ENCODE measurements at regions not wholly inside any gene's neighbourhood (a gene's known extent, or its start where the extent isn't known, plus 50 kb on each side); places are given as distances from the start of the nearest gene placed in this dataset.
"Not testable (repeated sequence)": the region's sequence is repeated elsewhere in the genome, so short reads cannot be mapped to it uniquely, and the experiment has no call there.

DNA sequence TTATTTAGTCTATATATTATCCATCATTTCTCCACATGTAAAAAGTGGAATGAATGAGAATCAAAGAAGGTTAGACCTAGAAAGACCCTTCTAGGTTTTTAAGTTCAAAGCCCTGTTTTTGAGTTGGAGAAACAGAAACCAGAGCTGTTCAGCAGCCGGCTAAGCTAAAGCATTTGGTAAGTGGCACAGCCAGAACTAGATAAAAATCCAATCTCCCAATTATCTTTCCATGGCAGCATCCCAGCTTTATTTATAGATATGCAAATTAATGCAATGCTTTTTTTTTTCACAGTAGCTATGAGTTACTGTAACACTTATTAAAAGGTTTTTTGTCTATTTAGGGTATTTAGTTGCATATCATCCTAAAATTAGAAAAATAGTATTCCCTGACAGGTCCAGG, 85.1 kb downstream of the NIBAN1 start:
- no peak for DNase-seq (ENCODE audit: low read depth in 4 of 4, low spot score in 3 of 4)

DNA sequence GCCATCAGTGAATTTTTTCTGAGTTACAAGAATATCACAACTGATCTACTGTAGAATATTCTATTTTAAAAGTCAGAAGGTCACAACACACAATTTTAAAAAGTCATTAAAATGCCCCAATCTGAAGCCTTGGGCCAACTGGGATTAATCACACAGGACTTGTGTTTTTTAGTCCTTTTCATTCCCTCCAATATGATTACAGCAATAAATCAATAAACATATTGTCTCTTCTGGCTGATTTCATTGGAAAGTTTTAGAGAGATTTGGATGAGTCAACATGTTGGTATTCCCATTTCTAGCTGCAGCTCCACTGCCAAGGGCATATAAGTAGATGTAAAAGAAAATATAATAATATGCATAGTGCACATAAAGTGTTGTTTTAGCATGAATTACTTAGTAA, 85.8 kb downstream of the NIBAN1 start:
- no peak for DNase-seq (ENCODE audit: low read depth in 4 of 4, low spot score in 3 of 4)

DNA sequence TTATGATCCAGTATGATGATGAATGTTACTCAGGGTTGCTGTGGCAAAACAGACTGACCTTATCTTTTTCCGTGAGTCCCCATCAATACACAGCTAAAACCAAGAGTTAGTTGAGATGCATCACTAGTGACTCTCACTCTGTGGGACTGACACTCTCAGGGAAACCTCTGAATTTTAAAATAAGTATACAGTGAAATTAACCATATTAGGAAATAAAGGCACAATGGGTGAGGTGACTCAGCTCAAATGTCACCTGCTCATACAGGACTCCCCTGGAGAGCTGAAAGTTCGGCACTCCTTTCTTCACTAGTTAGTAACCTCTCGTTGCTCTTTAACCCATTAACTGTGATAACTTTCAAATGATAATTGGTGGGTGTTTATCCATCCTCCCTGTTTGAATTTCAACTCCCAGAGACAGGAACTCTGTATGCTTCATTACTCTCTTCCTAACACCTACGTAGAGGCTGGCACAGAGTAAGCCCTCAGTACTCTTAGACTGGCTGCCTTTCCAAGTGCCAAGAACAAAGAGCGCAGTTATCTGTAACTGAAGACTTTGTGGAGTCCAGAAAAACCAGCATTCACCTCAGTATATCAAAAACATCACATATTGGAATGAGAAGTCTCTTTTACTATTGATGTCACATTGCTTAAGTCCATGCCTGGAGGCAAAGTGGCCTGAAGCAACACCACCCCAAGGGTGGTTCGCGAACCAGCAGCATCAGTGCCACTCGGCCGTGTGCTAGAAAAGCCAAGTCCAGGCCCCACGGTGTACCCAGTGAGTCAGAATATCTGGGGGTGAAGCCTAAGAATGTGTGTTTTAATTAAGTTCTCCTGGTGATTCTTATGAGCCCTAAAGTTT, 91.1 kb downstream of the NIBAN1 start:
- no peak for DNase-seq (ENCODE audit: low read depth in 4 of 4, low spot score in 3 of 4)

DNA sequence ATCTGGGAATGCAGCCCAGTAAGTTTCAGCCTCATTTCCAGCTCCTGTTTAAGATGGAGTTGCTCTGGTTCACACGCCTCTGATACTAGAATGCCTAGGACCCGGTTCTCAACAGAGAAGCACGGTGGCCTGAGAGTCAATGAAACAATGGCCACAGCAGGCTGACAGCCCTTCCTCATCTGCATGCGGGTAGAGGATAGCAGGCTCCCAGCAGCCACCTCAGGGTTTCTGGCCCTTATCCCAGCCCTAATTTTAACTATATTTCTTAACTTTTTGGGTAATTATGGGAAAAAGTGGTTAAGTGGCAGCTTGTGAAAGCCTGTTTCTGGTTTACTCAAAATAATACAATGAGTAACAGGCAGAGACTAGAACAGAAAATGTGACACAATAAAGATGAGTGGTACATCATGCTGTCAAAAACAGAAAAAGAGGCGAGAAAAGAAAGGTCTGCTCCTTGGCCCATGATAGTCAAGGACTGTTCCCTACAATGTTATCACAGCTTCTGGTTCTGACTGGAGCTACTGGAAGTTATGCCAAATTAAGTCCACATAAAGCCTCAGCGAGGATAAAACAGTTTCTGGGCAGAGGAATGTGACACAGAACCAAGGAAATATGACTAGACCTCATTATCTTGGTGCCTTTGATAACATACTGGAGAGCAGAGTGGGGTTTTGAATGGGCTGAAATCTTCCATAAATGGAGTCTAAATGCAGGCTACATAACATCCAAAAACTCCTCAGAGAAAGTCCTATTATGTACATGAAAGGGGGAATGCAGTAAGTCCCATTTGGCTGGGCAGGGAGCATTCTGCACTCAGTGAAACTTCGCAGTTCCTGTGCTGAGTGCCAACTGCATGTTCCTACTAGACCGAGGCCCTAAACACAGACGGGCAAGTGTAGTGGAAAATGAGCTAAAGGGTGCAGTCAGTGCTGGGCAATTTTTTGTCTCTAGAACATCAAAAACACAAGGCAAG, 92.1 kb downstream of the NIBAN1 start:
- no peak for DNase-seq (ENCODE audit: low read depth in 4 of 4, low spot score in 3 of 4)

DNA sequence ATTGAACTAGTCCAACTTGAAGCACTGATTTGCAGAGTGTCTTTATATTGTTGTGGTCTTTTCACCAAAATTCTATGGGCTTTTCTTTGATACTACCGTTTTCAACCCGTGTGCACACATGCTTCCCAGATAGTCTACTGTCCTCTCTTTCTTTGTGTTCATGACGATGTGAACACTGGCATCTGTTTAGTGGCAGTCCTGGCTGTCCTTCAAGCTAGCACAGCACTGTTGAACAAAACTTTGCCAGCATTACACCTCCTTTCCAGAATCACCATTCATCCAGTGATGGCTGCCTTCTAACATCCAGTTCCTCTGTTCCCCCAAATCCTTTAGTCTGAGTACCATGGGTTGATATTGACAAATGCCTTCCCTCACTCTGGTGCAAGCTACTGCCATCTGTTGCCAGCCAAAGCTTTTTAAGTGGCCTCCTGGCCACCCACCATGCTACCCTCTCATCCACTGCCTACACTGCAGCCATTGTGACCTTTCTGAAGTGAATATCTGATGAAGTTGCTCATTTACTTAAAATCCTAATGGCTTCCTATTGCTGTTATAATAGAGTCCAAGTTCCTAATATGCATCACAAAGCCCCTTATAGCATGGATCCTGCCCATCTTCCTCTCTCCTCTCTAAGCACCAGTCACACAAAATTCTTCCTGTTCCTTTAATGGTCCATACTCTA, 94.3 kb downstream of the NIBAN1 start:
- no peak for DNase-seq (ENCODE audit: low read depth in 4 of 4, low spot score in 3 of 4)

DNA sequence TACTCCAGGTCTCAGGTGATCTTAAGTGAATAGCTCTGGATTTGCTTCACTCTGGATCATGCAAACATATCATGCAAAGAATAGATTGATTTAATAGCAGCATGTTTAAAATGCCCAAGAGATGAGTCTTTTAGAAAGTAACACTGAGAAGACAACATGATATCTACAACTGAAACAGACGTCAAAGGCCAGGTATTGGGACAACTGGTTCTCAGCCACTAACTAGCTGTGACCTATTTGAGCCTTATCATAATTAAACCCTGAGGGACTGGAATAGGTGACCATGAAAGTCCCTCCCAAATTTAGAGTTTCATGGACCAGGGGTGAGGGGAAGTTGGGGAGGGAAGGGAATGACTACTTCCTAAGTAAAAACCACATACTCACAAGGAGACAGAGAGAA, 95.7 kb downstream of the NIBAN1 start:
- DNase-seq (ENCODE audit: low read depth in 4 of 4, low spot score in 3 of 4), result no peak

DNA sequence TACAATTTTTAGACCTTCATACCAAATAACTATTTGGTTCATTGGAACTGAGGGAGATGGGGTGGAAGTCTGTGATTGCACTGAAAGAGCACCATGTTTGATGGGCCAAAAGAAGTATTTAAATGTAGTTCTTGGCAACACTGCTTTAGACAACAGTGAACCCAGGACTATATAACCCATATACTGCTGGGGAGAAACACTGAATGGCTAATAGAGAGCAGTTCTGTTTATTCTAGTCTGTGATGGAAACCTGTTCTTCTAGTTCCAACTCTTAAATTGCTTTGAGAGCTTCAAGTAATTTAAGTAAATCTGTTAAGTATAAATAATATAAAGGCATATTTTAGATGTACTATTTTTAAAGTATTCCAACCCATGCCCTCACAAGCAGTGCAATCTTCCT, 96.3 kb downstream of the NIBAN1 start:
- DNase-seq (ENCODE audit: low read depth in 4 of 4, low spot score in 3 of 4), result no peak

DNA sequence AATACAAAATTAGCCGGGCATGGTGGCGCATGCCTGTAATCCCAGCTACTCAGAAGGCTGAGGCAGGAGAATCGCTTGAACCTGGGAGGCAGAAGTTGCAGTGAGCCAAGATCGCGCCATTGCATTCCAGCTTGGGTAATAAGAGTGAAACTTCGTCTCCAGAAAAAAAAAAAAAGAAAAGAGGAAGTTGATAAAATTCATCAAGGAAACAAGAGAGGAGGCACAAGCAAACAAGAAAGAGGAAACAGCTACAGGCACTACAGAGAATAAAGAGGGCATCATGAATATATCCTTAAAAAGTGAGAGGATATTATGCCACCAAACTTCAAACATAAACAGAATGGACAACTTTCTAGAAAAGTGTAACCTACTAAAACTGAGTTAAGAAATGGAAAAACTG, 98.3 kb downstream of the NIBAN1 start:
- not testable (repeated sequence) for DNase-seq (ENCODE audit: low read depth in 4 of 4, low spot score in 3 of 4)

DNA sequence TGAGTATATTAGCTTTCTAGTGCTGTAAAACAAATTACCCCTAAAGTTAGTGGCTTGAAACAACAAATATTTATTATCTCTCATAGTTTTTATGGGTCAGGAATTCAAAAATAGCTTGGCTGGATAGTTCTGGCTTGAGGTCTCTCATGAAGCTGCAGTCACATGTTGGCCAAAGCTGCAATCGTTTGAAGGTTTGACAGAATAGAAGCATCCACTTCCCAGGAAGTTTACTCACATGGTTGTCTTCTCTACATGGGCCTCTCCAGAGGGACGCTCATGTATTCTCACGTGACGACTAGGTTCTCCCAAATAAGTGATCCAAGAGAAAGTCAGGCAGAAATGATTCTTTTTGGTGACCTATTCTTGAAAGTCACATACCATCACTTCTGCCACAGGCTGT, 99.1 kb downstream of the NIBAN1 start:
- no peak for DNase-seq (ENCODE audit: low read depth in 4 of 4, low spot score in 3 of 4)

DNA sequence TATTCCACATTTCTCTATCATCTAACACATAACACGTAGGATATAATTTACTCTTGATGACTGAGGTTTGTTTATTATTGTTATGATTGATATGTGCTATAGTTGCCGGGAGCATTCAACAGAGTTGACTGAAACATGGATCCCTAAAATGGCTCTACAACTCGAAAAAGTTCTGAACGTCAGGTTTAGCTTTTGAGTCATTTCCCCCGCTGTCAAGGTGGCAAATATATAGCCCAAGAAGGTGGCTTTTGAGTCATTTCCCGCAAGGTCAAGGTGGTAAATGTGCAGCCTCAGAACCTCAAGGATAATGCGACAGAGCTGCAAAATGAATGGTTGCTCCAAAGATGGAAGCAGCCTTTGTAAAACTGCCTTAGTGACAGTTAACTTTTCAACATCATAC, 104.0 kb downstream of the NIBAN1 start:
- no peak for DNase-seq (ENCODE audit: low read depth in 4 of 4, low spot score in 3 of 4)

DNA sequence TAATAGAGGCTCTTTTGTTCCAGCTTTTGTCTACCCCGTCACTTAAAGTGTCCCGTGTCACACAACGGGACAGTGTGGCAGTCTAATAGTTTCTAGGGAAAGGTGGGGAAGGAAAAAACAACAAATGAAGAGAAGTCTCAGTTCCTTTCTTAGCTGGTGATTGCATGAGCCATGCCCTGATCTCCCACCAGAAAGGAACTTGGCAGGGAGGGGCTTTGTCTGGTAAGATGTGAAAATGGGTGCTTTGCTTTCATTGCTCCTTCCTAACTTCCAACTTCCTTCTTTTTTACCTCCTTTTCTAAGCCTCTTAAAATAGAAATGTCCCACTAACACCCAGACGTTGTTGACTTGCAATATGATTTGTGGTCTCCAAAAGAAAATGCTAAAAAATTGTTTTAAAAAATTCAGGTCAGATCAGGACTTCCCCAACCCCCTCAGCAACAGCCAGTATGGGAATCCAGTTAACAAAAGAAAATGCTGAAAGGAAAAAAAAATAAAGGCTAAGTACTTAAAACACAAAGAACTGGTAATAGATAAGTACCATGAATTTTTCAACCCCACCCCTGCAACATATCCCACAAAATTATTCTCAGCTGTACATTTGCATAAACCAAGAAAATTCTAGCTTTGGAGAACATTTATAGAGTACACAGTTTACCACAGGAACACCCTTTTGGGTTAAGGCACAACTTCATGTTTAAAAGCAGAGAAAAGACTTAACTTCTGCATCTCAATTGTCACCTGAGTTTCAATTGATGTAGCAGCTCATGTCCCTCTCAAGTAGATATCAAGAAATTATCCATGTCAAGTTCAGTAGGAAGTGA, 106.2 kb downstream of the NIBAN1 start:
- DNase-seq (ENCODE audit: low read depth in 4 of 4, low spot score in 3 of 4), result no peak

DNA sequence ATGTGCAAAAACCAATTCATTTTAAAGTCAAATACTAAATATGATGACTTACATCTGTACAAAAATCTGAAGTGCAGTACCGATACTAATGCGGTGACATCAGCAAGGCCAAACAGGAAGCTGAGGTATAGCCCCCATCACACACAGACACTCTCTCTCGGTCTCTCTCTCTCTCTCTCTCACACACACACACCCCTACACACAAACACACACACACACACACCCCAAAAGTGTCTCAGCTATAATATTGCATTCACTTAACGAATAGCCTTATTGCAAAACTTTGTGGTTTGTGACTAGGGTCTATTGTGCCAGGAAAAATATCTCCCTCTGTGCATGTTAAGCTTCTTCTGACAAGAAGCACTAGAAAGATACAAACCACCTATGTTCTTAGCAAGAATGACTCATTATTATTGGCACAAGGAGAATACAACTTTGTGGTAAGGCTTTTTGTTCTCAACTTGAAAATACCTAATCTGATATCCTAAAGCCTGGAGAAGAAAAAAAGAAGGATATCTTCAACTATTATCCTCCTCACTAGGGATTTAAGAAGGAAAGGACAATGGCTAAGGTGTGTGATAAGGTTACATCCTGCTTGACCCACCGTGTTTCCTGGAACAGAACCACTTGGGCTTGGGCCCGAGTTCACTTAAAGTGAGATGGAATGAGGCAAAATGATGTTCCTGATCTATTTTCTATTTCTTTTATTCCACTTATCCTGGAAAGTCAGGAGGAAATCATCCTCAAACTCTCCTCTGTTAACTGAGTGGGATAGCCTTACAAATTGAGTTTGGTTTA, 107.1 kb downstream of the NIBAN1 start:
- DNase-seq (ENCODE audit: low read depth in 4 of 4, low spot score in 3 of 4), result no peak

DNA sequence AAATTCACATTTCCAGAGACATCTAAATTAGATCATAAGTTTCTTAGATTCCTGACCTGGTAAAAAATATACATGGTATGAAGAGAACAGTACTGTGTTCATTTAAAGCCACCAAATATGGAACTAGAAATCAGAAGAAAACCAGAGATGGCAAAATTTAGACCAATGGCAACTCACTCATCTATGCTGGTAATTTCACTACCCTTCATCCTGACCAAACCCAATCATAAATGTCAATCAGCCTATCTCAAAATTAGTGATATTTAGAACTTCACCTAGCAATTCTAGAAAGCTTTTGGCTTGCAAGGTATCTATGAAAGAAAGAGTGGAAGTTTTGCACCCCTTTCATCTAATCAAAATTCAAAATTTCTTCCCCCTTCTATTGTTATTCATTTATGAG, 107.7 kb downstream of the NIBAN1 start:
- no peak for DNase-seq (ENCODE audit: low read depth in 4 of 4, low spot score in 3 of 4)

DNA sequence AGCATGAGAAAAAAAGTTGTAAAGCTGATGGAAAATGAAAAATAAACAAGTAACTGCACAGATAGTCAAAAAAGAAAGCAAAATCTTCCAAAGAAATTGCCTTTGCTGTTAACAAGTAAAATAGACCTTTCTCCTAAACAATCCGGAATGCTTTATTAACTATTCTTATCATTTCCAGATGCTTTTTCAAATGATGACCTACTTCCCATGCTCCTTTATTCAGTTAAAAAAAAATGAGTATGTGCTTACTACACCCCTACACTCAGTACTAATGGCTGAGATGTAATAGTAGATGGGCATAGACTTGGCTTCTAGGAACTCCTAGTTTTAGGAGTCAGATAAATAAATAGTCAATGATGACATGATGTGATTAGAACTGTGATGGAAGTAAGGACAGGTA, 108.5 kb downstream of the NIBAN1 start:
- DNase-seq (ENCODE audit: low read depth in 4 of 4, low spot score in 3 of 4), result no peak

DNA sequence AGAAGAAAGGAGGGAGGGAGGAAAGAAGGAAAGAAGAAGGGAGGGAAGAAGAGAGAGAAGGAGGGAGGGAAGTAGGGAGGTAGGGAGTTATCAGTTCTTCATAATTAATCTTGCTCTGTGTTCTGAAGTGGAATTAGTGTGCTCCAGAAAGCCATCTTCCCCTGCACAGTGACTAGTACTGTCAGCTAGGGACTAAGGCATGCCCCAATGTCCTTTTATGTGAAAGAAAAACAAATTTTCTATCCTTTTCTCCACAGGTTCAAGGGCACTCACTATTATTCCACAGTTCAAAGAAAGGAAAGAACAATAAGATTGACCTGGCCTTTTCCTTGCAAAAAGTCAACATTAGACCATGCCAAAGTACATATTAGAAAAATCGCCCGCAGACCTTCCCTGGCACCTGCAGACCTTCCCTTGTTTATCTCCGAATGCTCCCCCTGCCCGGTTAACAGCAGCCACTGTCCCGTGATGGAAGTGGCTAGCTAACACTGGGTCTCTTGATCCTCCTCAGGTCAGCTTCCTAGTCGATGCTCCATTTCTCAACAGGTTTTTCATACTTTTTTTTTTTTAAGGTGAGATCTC, 107.2 kb upstream of the EDEM3 start:
- DNase-seq (ENCODE audit: low read depth in 4 of 4, low spot score in 3 of 4), result no peak

DNA sequence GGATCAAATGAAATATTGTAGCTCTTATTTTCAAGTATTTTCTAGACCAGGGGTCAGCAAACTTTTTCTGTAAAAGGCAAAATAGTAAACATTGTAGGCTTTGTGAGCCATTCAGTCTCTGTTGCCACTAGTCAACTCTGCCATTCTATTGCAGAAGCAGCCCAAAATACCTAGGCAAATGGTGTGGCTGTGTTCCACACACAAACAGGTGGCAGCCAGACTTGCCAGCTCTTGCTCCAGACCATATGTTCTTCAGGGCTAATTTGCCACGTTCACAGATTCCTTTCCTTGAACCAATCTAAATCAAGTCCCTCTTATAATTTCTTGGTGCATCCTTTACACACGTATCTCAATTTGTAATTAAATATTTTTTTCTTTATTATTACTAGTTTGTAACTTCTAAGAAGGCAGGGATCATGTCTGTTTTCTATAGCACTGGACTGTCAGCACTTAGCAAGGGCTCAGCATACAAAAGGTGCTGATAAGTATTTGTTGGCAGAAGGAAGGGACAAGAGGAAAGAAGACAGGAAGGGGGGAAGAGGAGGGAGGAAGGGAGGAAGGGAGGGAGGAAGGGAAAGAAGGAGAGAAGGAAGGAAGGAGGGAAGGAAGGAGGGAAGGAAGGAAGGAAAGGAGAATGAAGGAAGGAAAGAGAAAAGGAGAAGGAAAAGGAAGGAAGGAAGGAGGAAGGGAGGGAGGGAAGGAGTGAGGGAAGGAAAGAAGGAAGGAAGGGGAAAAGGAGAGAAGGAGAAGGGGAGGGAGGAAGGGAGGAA, 106.5 kb upstream of the EDEM3 start:
- DNase-seq (ENCODE audit: low read depth in 4 of 4, low spot score in 3 of 4), result no peak

DNA sequence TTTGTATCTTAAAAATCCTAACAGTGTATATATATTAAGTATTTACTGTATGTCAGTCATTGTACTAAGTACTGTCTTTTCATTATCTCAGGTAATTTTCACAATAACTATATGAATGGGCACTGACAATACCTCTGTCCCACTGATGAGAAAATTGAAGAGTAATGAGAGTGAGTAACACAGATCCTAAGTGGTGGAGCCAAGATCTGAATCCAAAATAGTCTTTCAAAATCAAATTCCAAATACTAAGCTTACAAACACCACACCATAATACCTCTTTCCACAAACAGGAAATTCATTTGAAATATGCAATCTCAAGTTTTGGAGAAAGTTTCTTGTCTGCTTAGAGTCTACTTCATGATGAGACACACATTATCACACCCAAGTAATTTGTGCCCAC, 105.9 kb upstream of the EDEM3 start:
- no peak for DNase-seq (ENCODE audit: low read depth in 4 of 4, low spot score in 3 of 4)

DNA sequence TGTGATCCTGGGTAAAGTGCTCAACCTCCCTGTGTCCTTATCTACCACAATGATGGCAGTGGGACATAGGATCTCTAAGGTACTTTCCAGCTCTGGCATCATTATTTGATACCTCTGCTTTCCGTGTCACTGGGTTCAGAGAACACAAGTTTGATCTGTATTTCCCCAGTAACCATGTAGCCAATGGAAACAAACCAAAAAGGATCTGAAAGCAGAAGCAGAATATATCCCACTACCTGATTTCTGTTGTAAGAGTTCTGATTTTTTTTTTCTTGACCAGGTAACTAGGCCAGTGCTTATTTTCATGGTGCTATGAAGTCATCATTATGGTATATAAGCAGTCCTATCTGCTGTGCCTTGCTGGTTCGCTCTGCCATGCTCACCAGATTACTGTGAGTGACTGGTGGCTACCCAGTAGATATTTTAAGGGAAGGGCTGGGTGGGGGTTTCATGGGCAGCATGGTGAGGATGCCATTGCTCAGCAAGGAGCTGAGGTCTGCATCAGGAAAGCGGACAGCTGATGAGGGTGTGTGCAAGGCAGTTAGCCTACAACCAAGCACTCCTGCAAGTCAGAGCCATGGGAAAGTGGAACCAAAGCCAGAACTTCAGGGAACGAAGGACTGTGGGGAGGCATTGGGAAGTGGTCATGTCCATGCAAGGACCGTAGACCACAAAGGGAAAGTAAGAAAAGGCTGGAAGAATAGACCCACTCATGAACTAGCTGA, 104.9 kb upstream of the EDEM3 start:
- DNase-seq (ENCODE audit: low read depth in 4 of 4, low spot score in 3 of 4), result no peak
